Naive thymus-derived CD4-positive, alpha-beta T cell (primary cell): ENCODE measurements at regions not wholly inside any gene's neighbourhood (a gene's known extent, or its start where the extent isn't known, plus 50 kb on each side); places are given as distances from the start of the nearest gene placed in this dataset.

ENCODE experiments used
- ATAC-seq: fragments of 150-1000 bp; cut with Tn5 transposase; 2 replicates; pipeline ENCODE4 v1.10.0; 2021; ENCODE audit warnings: mild to moderate bottlenecking, moderate library complexity
- CTCF ChIA-PET: fragments of 350-600 bp; sonication (Branson Sonifier 250); formaldehyde crosslinking; loops from one replicate; lab custom pipeline; 2021; ENCODE audit warnings: antibody characterized with exemption; lab: Charles Lee
- POLR2A ChIA-PET: fragments of 350-600 bp; sonication (Branson Sonifier 250); formaldehyde crosslinking; loops from one replicate; lab custom pipeline; 2021; ENCODE audit warnings: antibody characterized with exemption, inconsistent platforms; lab: Charles Lee
- DNase-seq, 9 donors: peaks; one replicate each; pipeline versions ENCODE4 v3.0.0 to v3.0.0-alpha.2; 2020 to 2022; ENCODE audit warnings: mixed read lengths in 1 of 9
- H3K27ac ChIP-seq: one replicate; pipeline ENCODE4 v1.7.0; 2013; ENCODE audit warnings: mild to moderate bottlenecking, low read depth, low read length, moderate library complexity
- H3K27me3 ChIP-seq, 2 donors: one replicate each; pipeline ENCODE4 v1.7.0; 2013; ENCODE audit warnings: low read length in 2 of 2, mild to moderate bottlenecking in 2 of 2, moderate library complexity in 2 of 2; ENCODE audit not compliant: control insufficient read depth in 2 of 2, insufficient read depth in 2 of 2
- H3K36me3 ChIP-seq, 3 experiments: 1 replicate in 2 of 3; 2 replicates in 1 of 3; pipeline ENCODE4 v1.7.0; 2013; ENCODE audit warnings: low read length in 3 of 3, mild to moderate bottlenecking in 3 of 3, moderate library complexity in 1 of 3; ENCODE audit not compliant: insufficient read depth in 3 of 3, control insufficient read depth in 2 of 3
- H3K4me1 ChIP-seq, 2 donors: one replicate each; pipeline ENCODE4 v1.7.0; 2013; ENCODE audit warnings: low read length in 2 of 2, mild to moderate bottlenecking in 2 of 2, moderate library complexity in 1 of 2; ENCODE audit not compliant: control insufficient read depth in 2 of 2, insufficient read depth in 2 of 2
- H3K4me3 ChIP-seq: 2 replicates; pipeline ENCODE4 v1.7.0; 2013; ENCODE audit warnings: mild to moderate bottlenecking, low read length
- H3K9me3 ChIP-seq, 3 experiments: 1 replicate in 2 of 3; 2 replicates in 1 of 3; pipeline ENCODE4 v1.7.0; 2013; ENCODE audit warnings: low read length in 3 of 3; ENCODE audit not compliant: control insufficient read depth in 2 of 3
- H3K27ac Mint-ChIP-seq, 9 donors: one replicate each; pipeline ENCODE4 v1.8.0; 2020 to 2022; ENCODE audit warnings: mixed read lengths in 9 of 9, mild to moderate bottlenecking in 8 of 9, moderate library complexity in 5 of 9, inconsistent platforms in 2 of 9
- H3K27me3 Mint-ChIP-seq, 5 donors: one replicate each; pipeline ENCODE4 v1.8.0; 2021 to 2022; ENCODE audit warnings: mixed read lengths in 5 of 5, mild to moderate bottlenecking in 1 of 5
- H3K36me3 Mint-ChIP-seq, 5 donors: one replicate each; pipeline ENCODE4 v1.8.0; 2020 to 2022; ENCODE audit warnings: mixed read lengths in 5 of 5, mild to moderate bottlenecking in 3 of 5, inconsistent platforms in 1 of 5
- H3K4me1 Mint-ChIP-seq, 7 donors: one replicate each; pipeline ENCODE4 v1.8.0; 2020 to 2022; ENCODE audit warnings: mixed read lengths in 7 of 7, mild to moderate bottlenecking in 3 of 7, inconsistent platforms in 1 of 7
- H3K4me3 Mint-ChIP-seq, 10 donors: one replicate each; pipeline ENCODE4 v1.8.0; 2020 to 2022; ENCODE audit warnings: mild to moderate bottlenecking in 10 of 10, mixed read lengths in 10 of 10, moderate library complexity in 6 of 10, inconsistent platforms in 2 of 10
- H3K9me3 Mint-ChIP-seq, 11 donors: one replicate each; pipeline ENCODE4 v1.8.0; 2020 to 2022; ENCODE audit warnings: mixed read lengths in 11 of 11, mild to moderate bottlenecking in 4 of 11, inconsistent platforms in 1 of 11, moderate library complexity in 1 of 11
- intact Hi-C, 2 donors: fragments of 100-400 bp; cut with micrococcal nuclease; formaldehyde crosslinking; loops; one replicate each; pipeline ENCODE4 v1.15.1; 2023

- no peaks in the 10 kb centered on the region for H3K4me1 Mint-ChIP-seq
Measured at GRCh38 chr1:219420913-219421312, 192.0 kb downstream of the ZC3H11B start.

GRCh38 chr1:219419860-219420259, 193.0 kb downstream of the ZC3H11B start:
- H3K27me3 ChIP-seq: no peaks in the 10 kb centered on the region
- no peaks in the 10 kb centered on the region for H3K9me3 Mint-ChIP-seq
- H3K4me1 Mint-ChIP-seq: no peaks in the 10 kb centered on the region
- no peaks in the 10 kb centered on the region for H3K36me3 Mint-ChIP-seq
- H3K36me3 ChIP-seq: no peaks in the 10 kb centered on the region
- H3K4me3 Mint-ChIP-seq: no peak overlapping the region
- intact Hi-C loops: loop anchor here (5.0 kb wide), 1 partner anchor 218 kb away; no protein-coding TSS in a partner anchor
- H3K27ac Mint-ChIP-seq: no peak overlapping the region
- POLR2A ChIA-PET: no interaction called here
- ATAC-seq: no peak
- H3K27ac ChIP-seq: no peak overlapping the region
- no peak for DNase-seq
- no peak overlapping the region for H3K4me3 ChIP-seq
- CTCF ChIA-PET: interaction anchor here (0.6 kb wide), 1 partner anchor 20 kb away, joined by 3 read pairs; no protein-coding TSS in a partner anchor
- peaks cover 0 to 4% (median 0%) of the 10 kb centered on the region in 5 donors for H3K27me3 Mint-ChIP-seq
- H3K9me3 ChIP-seq: no peaks in the 10 kb centered on the region
- H3K4me1 ChIP-seq: no peaks in the 10 kb centered on the region

More at GRCh38 chr1:219420913-219421312, 192.0 kb downstream of the ZC3H11B start:
- H3K4me1 ChIP-seq: no peaks in the 10 kb centered on the region
- intact Hi-C loops: no loop called here
- H3K27ac Mint-ChIP-seq: no peak overlapping the region
- ChIA-PET POLR2A (no interaction called here), CTCF (interaction anchor here (0.9 kb wide), 1 partner anchor 1095 kb away, joined by 5 read pairs; no protein-coding TSS in a partner anchor)
- no peak for DNase-seq
- no peak overlapping the region for H3K4me3 Mint-ChIP-seq
- no peaks in the 10 kb centered on the region for H3K36me3 Mint-ChIP-seq
- no peak for ATAC-seq
- no peak overlapping the region for H3K4me3 ChIP-seq
- no peaks in the 10 kb centered on the region for H3K9me3 Mint-ChIP-seq
- no peaks in the 10 kb centered on the region for H3K27me3 ChIP-seq
- H3K36me3 ChIP-seq: no peaks in the 10 kb centered on the region
- H3K27ac ChIP-seq: no peak overlapping the region
- H3K27me3 Mint-ChIP-seq: peaks cover 0 to 4% (median 0%) of the 10 kb centered on the region in 5 donors
- no peaks in the 10 kb centered on the region for H3K9me3 ChIP-seq

GRCh38 chr1:219419065-219419464, 193.8 kb downstream of the ZC3H11B start:
- Histone ChIP-seq H3K4me1 (no peaks in the 10 kb centered on the region), H3K36me3 (no peaks in the 10 kb centered on the region), H3K27me3 (no peaks in the 10 kb centered on the region), H3K9me3 (no peaks in the 10 kb centered on the region), H3K4me3 (no peak overlapping the region), H3K27ac (no peak overlapping the region)
- Mint-ChIP-seq H3K36me3 (no peaks in the 10 kb centered on the region), H3K4me3 (no peak overlapping the region), H3K9me3 (no peaks in the 10 kb centered on the region), H3K4me1 (no peaks in the 10 kb centered on the region), H3K27ac (no peak overlapping the region), H3K27me3 (peaks cover 0 to 4% (median 0%) of the 10 kb centered on the region in 5 donors)
- no peak for DNase-seq
- intact Hi-C loops: loop anchor here (5.0 kb wide), 1 partner anchor 217 kb away; no protein-coding TSS in a partner anchor
- ChIA-PET CTCF (interaction anchor here (1.2 kb wide), 1 partner anchor 1084 kb away, joined by 3 read pairs; no protein-coding TSS in a partner anchor), POLR2A (no interaction called here)
- no peak for ATAC-seq

GRCh38 chr1:219417610-219418009, 195.3 kb downstream of the ZC3H11B start:
- Mint-ChIP-seq H3K4me1 (no peaks in the 10 kb centered on the region), H3K27me3 (peaks cover 0 to 4% (median 0%) of the 10 kb centered on the region in 5 donors), H3K4me3 (no peak overlapping the region), H3K9me3 (no peaks in the 10 kb centered on the region), H3K36me3 (no peaks in the 10 kb centered on the region), H3K27ac (no peak overlapping the region)
- POLR2A ChIA-PET: interaction anchor here (0.6 kb wide), 1 partner anchor 1088 kb away, joined by 4 read pairs; no protein-coding TSS in a partner anchor
- Histone ChIP-seq H3K4me3 (no peak overlapping the region), H3K9me3 (no peaks in the 10 kb centered on the region), H3K4me1 (no peaks in the 10 kb centered on the region), H3K27ac (no peak overlapping the region), H3K36me3 (no peaks in the 10 kb centered on the region), H3K27me3 (no peaks in the 10 kb centered on the region)
- intact Hi-C loops: loop anchor here (5.0 kb wide), 1 partner anchor 215 kb away; no protein-coding TSS in a partner anchor
- CTCF ChIA-PET: interaction anchor here (1.0 to 1.2 kb wide), 2 partner anchors 1083 to 1100 kb away, joined by 3 to 4 read pairs; no protein-coding TSS in a partner anchor
- DNase-seq: no peak
- ATAC-seq: no peak

DNA sequence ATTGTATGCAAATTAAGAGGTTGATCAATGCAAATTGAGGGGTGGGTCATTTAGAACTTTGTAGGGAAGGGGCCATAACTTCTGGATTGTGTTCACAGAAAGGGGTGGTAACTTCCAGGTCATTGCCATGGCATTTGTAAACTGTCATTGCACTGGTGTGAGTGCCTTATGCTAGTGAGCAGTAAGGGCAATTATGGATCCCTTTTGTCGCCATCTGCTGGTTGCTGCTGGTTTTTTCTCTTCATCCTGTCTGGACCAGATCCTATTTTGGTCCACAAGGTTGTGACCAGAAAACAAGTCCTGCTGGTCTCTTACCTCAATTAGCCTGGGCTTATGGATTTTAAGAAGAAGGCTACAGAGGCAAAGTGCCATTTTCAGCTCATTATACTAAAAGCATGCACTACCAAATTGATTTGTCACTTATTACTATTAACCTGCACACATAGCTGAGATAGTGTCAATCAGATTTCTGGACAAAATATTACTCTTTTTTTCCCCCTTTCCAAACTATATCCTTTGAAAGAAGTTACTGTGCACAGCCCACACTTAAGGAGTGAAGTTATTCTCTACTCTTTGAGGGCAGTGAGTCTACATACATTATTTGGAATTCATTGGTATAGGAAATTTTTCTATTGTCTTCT, 196.2 kb downstream of the ZC3H11B start:
- ATAC-seq (peak; percentile 65), DNase-seq (peak; percentile 2 to 47 (median 25))
- Mint-ChIP-seq H3K27ac (no peak overlapping the region), H3K4me3 (no peak overlapping the region), H3K27me3 (peaks cover 0 to 4% (median 0%) of the 10 kb centered on the region in 5 donors), H3K4me1 (no peaks in the 10 kb centered on the region), H3K9me3 (no peaks in the 10 kb centered on the region), H3K36me3 (no peaks in the 10 kb centered on the region)
- Histone ChIP-seq H3K4me3 (no peak overlapping the region), H3K27ac (no peak overlapping the region), H3K4me1 (no peaks in the 10 kb centered on the region), H3K9me3 (no peaks in the 10 kb centered on the region), H3K27me3 (no peaks in the 10 kb centered on the region), H3K36me3 (no peaks in the 10 kb centered on the region)
- ChIA-PET CTCF (interaction anchor here (0.6 to 1.0 kb wide), 2 partner anchors 1099 to 1186 kb away, joined by 3 to 4 read pairs; no protein-coding TSS in a partner anchor), POLR2A (no interaction called here)
- intact Hi-C loops: loop anchor here (1.0 to 5.0 kb wide), 3 partner anchors 214 to 1117 kb away; no protein-coding TSS in a partner anchor

DNA sequence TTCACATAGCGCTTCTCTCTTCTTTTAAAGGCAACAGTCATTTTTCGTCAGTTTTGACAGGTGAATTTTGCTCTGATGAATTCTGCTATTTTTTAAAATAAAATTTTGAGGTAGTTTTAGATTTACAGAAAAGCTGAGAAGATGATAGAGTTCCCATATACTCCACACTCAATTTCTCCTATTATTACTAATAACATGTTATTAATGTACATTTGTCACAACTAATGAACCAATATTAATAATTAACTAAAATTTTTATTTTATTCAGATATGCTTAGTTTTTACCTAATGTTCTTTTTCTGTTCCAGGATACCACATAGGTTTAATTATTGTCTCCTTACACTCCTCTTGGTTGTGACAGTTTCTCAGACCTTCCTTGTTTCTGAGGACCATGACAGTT, 197.0 kb downstream of the ZC3H11B start:
- intact Hi-C loops: loop anchor here (1.0 to 5.0 kb wide), 3 partner anchors 214 to 1117 kb away; no protein-coding TSS in a partner anchor
- ChIA-PET POLR2A (no interaction called here), CTCF (no interaction called here)
- Mint-ChIP-seq H3K27ac (no peak overlapping the region), H3K9me3 (peaks cover 0 to 2% (median 0%) of the 10 kb centered on the region in 11 donors), H3K27me3 (no peaks in the 10 kb centered on the region), H3K36me3 (no peaks in the 10 kb centered on the region), H3K4me1 (peaks cover 0 to 1% (median 0%) of the 10 kb centered on the region in 7 donors), H3K4me3 (no peak overlapping the region)
- Histone ChIP-seq H3K4me3 (no peak overlapping the region), H3K9me3 (no peaks in the 10 kb centered on the region), H3K27ac (no peak overlapping the region), H3K4me1 (no peaks in the 10 kb centered on the region), H3K27me3 (no peaks in the 10 kb centered on the region), H3K36me3 (no peaks in the 10 kb centered on the region)
- DNase-seq: no peak
- ATAC-seq: no peak
